ENCODE measurements at regions not wholly inside any gene's neighbourhood (a gene's known extent, or its start where the extent isn't known, plus 50 kb on each side); places are given as distances from the start of the nearest gene placed in this dataset.
"Not testable (repeated sequence)": the region's sequence is repeated elsewhere in the genome, so short reads cannot be mapped to it uniquely, and the experiment has no call there.

GRCh38 chr2:84116143-84116542 lies 342.9 kb downstream of the SUCLG1 start:
- intact Hi-C loops (cut with DNase I; ENCODE audit: low total_unique reads): no loop called here
- Histone ChIP-seq H3K9me3 (no peaks in the 10 kb centered on the region), H3K4me1 (no peaks in the 10 kb centered on the region), H3K36me3 (ENCODE audit: low read depth, missing control alignments) (no peaks in the 10 kb centered on the region), H3K27me3 (no peaks in the 10 kb centered on the region), H3K4me3 (no peak overlapping the region), H3K27ac (no peak overlapping the region)
- 37 to 57% methylated on average over 4 of the region's 4 CpGs for WGBS, 2 donors
- no peak for DNase-seq
- TF ChIP-seq CTCF (IDR thresholded peaks at IDR 0.05): no peak
- no peak for TF ChIP-seq POLR2A (IDR thresholded peaks at IDR 0.05)

GRCh38 chr2:84115173-84115857 lies 343.8 kb downstream of the SUCLG1 start:
- 51 to 91% methylated on average over 2 of the region's 2 CpGs for WGBS, 2 donors
- H3K27me3 ChIP-seq: no peaks in the 10 kb centered on the region
- H3K4me1 ChIP-seq: no peaks in the 10 kb centered on the region
- DNase-seq: no peak
- intact Hi-C loops (cut with DNase I; ENCODE audit: low total_unique reads): no loop called here
- TF ChIP-seq CTCF (IDR thresholded peaks at IDR 0.05) (no peak), POLR2A (IDR thresholded peaks at IDR 0.05) (no peak)
- H3K9me3 ChIP-seq: no peaks in the 10 kb centered on the region
- H3K36me3 ChIP-seq (ENCODE audit: low read depth, missing control alignments): no peaks in the 10 kb centered on the region
- H3K4me3 ChIP-seq: no peak overlapping the region
- H3K27ac ChIP-seq: no peak overlapping the region

- H3K27me3 ChIP-seq; H3K9me3 ChIP-seq; intact Hi-C loops (cut with DNase I; ENCODE audit: low total_unique reads); H3K36me3 ChIP-seq (ENCODE audit: low read depth, missing control alignments); H3K4me1 ChIP-seq; H3K27ac ChIP-seq; DNase-seq; H3K4me3 ChIP-seq: not testable (repeated sequence)
- WGBS, 2 donors: 94 to 97% methylated on average over 12 of the region's 15 CpGs
Observed at GRCh38 chr2:84103816-84104527, 355.1 kb downstream of the SUCLG1 start.

- no peak for DNase-seq
- no peak for TF ChIP-seq POLR2A (IDR thresholded peaks at IDR 0.05)
- no peak for TF ChIP-seq CTCF (IDR thresholded peaks at IDR 0.05)
- Histone ChIP-seq H3K27me3 (no peaks in the 10 kb centered on the region), H3K36me3 (ENCODE audit: low read depth, missing control alignments) (peaks cover 4% of the 10 kb centered on the region), H3K27ac (no peak overlapping the region), H3K9me3 (no peaks in the 10 kb centered on the region), H3K4me1 (no peaks in the 10 kb centered on the region), H3K4me3 (no peak overlapping the region)
- intact Hi-C loops (cut with DNase I; ENCODE audit: low total_unique reads): no loop called here
- 48 to 49% methylated on average over 2 of the region's 2 CpGs for WGBS, 2 donors
Observed at GRCh38 chr2:84102274-84102673, 356.8 kb downstream of the SUCLG1 start.

GRCh38 chr2:84088656-84089055 lies 370.4 kb downstream of the SUCLG1 start:
- no peak overlapping the region for H3K4me3 ChIP-seq
- H3K36me3 ChIP-seq (ENCODE audit: low read depth, missing control alignments): no peaks in the 10 kb centered on the region
- H3K27me3 ChIP-seq: no peaks in the 10 kb centered on the region
- intact Hi-C loops (cut with DNase I; ENCODE audit: low total_unique reads): no loop called here
- TF ChIP-seq POLR2A (IDR thresholded peaks at IDR 0.05) (no peak), CTCF (IDR thresholded peaks at IDR 0.05) (no peak)
- H3K27ac ChIP-seq: no peak overlapping the region
- no peaks in the 10 kb centered on the region for H3K4me1 ChIP-seq
- H3K9me3 ChIP-seq: no peaks in the 10 kb centered on the region
- no peak for DNase-seq

Data from testis (tissue), 2 donors.